Activated CD8-positive, alpha-beta T cell treated with anti-CD3 and anti-CD28 coated beads, Interleukin-2, amount 10 ng/mL, durations not matched to agents 7 days and 5 days (primary cell): ENCODE measurements at regions not wholly inside any gene's neighbourhood (a gene's known extent, or its start where the extent isn't known, plus 50 kb on each side); places are given as distances from the start of the nearest gene placed in this dataset.

Source experiments
- ATAC-seq: fragments of 150-1000 bp; cut with Tn5 transposase; one replicate; pipeline ENCODE4 v1.10.0; 2021; ENCODE audit warnings: moderate library complexity
- CTCF ChIA-PET: fragments of 350-600 bp; sonication (Branson Sonifier 250); formaldehyde crosslinking; loops from one replicate; lab custom pipeline; 2021; ENCODE audit warnings: antibody characterized with exemption; lab: Charles Lee
- POLR2A ChIA-PET: fragments of 350-600 bp; sonication (Branson Sonifier 250); formaldehyde crosslinking; loops from one replicate; lab custom pipeline; 2021; ENCODE audit warnings: antibody characterized with exemption; lab: Charles Lee
- DNase-seq: peaks from one replicate; pipeline ENCODE4 v3.0.0-alpha.2; 2020
- H3K27ac Mint-ChIP-seq: one replicate; pipeline ENCODE4 v1.8.0; 2021; ENCODE audit warnings: mild to moderate bottlenecking, mixed read lengths
- H3K27me3 Mint-ChIP-seq: one replicate; pipeline ENCODE4 v1.8.0; 2021; ENCODE audit warnings: low read depth, mixed read lengths
- H3K36me3 Mint-ChIP-seq: one replicate; pipeline ENCODE4 v1.8.0; 2021; ENCODE audit warnings: low read depth, mixed read lengths
- H3K4me1 Mint-ChIP-seq: one replicate; pipeline ENCODE4 v1.8.0; 2021; ENCODE audit warnings: low read depth, mixed read lengths
- H3K4me3 Mint-ChIP-seq: one replicate; pipeline ENCODE4 v1.8.0; 2021; ENCODE audit warnings: mild to moderate bottlenecking, mixed read lengths
- H3K9me3 Mint-ChIP-seq: one replicate; pipeline ENCODE4 v1.8.0; 2022; ENCODE audit warnings: mixed read lengths; ENCODE audit not compliant: insufficient read depth

DNA sequence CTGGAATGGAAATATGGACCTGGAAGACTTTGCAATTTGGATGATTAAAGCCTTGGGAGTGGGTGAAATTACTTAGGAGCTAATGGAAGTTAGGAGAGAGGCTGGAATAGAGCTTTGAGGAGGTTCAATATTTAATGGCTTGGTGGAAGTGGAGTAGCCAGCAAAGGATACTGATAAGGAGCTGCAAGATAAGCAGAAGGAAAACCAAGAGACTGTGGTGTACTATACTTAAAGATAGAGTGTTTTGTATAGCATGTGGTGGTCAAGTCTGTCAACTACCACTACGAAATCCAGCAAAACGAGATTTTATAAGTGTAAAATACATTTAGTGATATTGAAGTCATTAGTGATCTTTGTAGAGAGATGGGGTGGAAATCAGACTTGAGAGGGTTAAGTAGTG lies 54.0 kb upstream of the TMLHE start:
- Mint-ChIP-seq H3K36me3 (no peaks in the 10 kb centered on the region), H3K27ac (no peak overlapping the region), H3K4me1 (no peaks in the 10 kb centered on the region), H3K27me3 (no peaks in the 10 kb centered on the region), H3K4me3 (no peak overlapping the region), H3K9me3 (peaks cover 5% of the 10 kb centered on the region)
- no peak for DNase-seq
- ATAC-seq, result no peak
- ChIA-PET POLR2A (no interaction called here), CTCF (no interaction called here)
